ENCODE measurements at regions not wholly inside any gene's neighbourhood (a gene's known extent, or its start where the extent isn't known, plus 50 kb on each side); places are given as distances from the start of the nearest gene placed in this dataset.

GRCh38 chr6:1129131-1129530 lies 182.8 kb upstream of the FOXQ1 start:
- TF ChIP-seq CTCF (IDR thresholded peaks at IDR 0.05; ENCODE audit: low read depth, low read length) (no peak), EZH2phosphoT487 (IDR thresholded peaks at IDR 0.05; ENCODE audit: low read depth) (no peak)
